GM12878 (cell line): ENCODE measurements at regions not wholly inside any gene's neighbourhood (a gene's known extent, or its start where the extent isn't known, plus 50 kb on each side); places are given as distances from the start of the nearest gene placed in this dataset.

ENCODE experiments used
- ATAC-seq: fragments of 200-7000 bp; cut with Tn5 transposase; 3 replicates; pipeline ENCODE4 v1.9.1; 2020; ENCODE audit warnings: mild to moderate bottlenecking, moderate library complexity
- BruUV-seq: library from RNA; stranded (reverse); fragments of 400-500 nt; replicated peaks from 2 replicates; lab custom pipeline; 2021; lab: Mats Ljungman, UMichigan
- CTCF ChIA-PET: fragments of 300-600 bp; sonication (Branson Sonifier 250); formaldehyde crosslinking; extraction: SDS; loops from one replicate; lab custom pipeline; 2021; ENCODE audit warnings: inconsistent platforms; lab: Yijun Ruan, JAX
- POLR2A ChIA-PET: fragments of 350-600 bp; formaldehyde crosslinking; extraction: SDS; loops from one replicate; lab custom pipeline; 2021; ENCODE audit warnings: inconsistent platforms; lab: Charles Lee
- RAD21 ChIA-PET: fragments of 300-600 bp; sonication (Branson Sonifier 250); formaldehyde crosslinking; loops from one replicate; lab custom pipeline; 2023; ENCODE audit warnings: antibody characterized with exemption; ENCODE audit not compliant: unreplicated experiment; lab: Charles Lee
- SMC1A ChIA-PET: fragments of 300-600 bp; sonication (Branson Sonifier 250); formaldehyde crosslinking; loops from one replicate; lab custom pipeline; 2023; ENCODE audit not compliant: unreplicated experiment, uncharacterized antibody; lab: Charles Lee
- DNase-seq: peaks from one replicate; pipeline ENCODE4 v3.0.0-alpha.2; 2011; ENCODE audit warnings: low read depth, low spot score
- FAIRE-seq: peaks from 3 replicates; lab custom pipeline; 2011; peaks lifted over from hg19 to GRCh38; lab: Jason Lieb, UNC
- H2AFZ ChIP-seq: 2 replicates; pipeline ENCODE4 v1.6.0; 2011; ENCODE audit warnings: low read depth, low read length, control low read depth; ENCODE audit not compliant: control insufficient read depth
- H3K27ac ChIP-seq: 2 replicates; pipeline ENCODE4 v1.5.1; 2011; ENCODE audit warnings: control low read depth; ENCODE audit not compliant: control insufficient read depth, insufficient read depth
- H3K27me3 ChIP-seq, 2 experiments: replicated peaks in 1 of 2; 2 replicates each; pipeline versions ENCODE4 v1.6.0 to v1.6.1; 2011; ENCODE audit warnings: low read length in 1 of 2; ENCODE audit not compliant: control insufficient read depth in 2 of 2, insufficient read depth in 2 of 2
- H3K36me3 ChIP-seq, 2 experiments: 2 replicates each; pipeline ENCODE4 v1.5.1; 2011; ENCODE audit warnings: low read length in 1 of 2; ENCODE audit not compliant: control insufficient read depth in 2 of 2, insufficient read depth in 2 of 2
- H3K4me1 ChIP-seq: 2 replicates; pipeline ENCODE4 v1.6.1; 2011; ENCODE audit warnings: mild to moderate bottlenecking, low read length, moderate library complexity, mixed read lengths; ENCODE audit not compliant: control insufficient read depth, insufficient read depth
- H3K4me2 ChIP-seq: 2 replicates; pipeline ENCODE4 v1.6.0; 2011; ENCODE audit warnings: control low read depth; ENCODE audit not compliant: control insufficient read depth, insufficient read depth
- H3K4me3 ChIP-seq: fragments of 200-600 bp; sonication (generic); 2 replicates; pipeline ENCODE4 v1.5.1; 2016
- H3K79me2 ChIP-seq: 2 replicates; pipeline ENCODE4 v1.6.0; 2011; ENCODE audit warnings: low read length; ENCODE audit not compliant: control insufficient read depth, insufficient read depth
- H3K9ac ChIP-seq: 2 replicates; pipeline ENCODE4 v1.8.0; 2011; ENCODE audit warnings: low read length, control low read depth, mixed read lengths; ENCODE audit not compliant: control insufficient read depth, insufficient read depth
- H3K9me3 ChIP-seq: replicated peaks from 3 replicates; pipeline ENCODE4 v1.5.1; 2011; ENCODE audit warnings: mild to moderate bottlenecking, low read length; ENCODE audit not compliant: control insufficient read depth, insufficient read depth
- H4K20me1 ChIP-seq: 2 replicates; pipeline ENCODE4 v1.6.0; 2011; ENCODE audit not compliant: control insufficient read depth, insufficient read depth
- ATF2 ChIP-seq: IDR thresholded peaks from 2 replicates; pipeline ENCODE4 v1.6.1; 2012; ENCODE audit warnings: low read length, inconsistent platforms
- BRCA1 ChIP-seq: IDR thresholded peaks from 2 replicates; pipeline ENCODE4 v1.6.1; 2011; ENCODE audit warnings: low read depth, low read length, improper control_type of control experiment
- CHD4 ChIP-seq: fragments of 200-600 bp; sonication (generic); IDR thresholded peaks from 2 replicates; pipeline ENCODE4 v1.6.1; 2016; ENCODE audit warnings: mild to moderate bottlenecking
- DPF2 ChIP-seq: fragments of 450-650 bp; IDR thresholded peaks from 2 replicates; pipeline ENCODE4 v1.6.1; 2017; ENCODE audit warnings: mild to moderate bottlenecking
- GATAD2B ChIP-seq: fragments of 450-650 bp; conservative IDR thresholded peaks from 2 replicates; pipeline ENCODE4 v1.6.1; 2017; ENCODE audit warnings: low read depth, mild to moderate bottlenecking, moderate library complexity
- HSF1 ChIP-seq: fragments of 150-350 bp; IDR thresholded peaks from 2 replicates; pipeline ENCODE4 v1.6.1; 2014; ENCODE audit warnings: mild to moderate bottlenecking, low read depth, low read length
- POLR2A ChIP-seq: IDR thresholded peaks from 2 replicates; pipeline ENCODE4 v1.6.1; 2011; ENCODE audit warnings: low read depth, mild to moderate bottlenecking, low read length
- SREBF1 ChIP-seq: IDR thresholded peaks from 2 replicates; pipeline ENCODE4 v1.6.1; 2012; ENCODE audit warnings: mild to moderate bottlenecking, low read length
- TBL1XR1 ChIP-seq: IDR thresholded peaks from 2 replicates; pipeline ENCODE4 v1.6.1; 2012; ENCODE audit warnings: low read depth, low read length, improper control_type of control experiment
- WRNIP1 ChIP-seq: IDR thresholded peaks from 2 replicates; pipeline ENCODE4 v1.6.1; 2011; ENCODE audit warnings: low read depth, low read length, improper control_type of control experiment, borderline replicate concordance
- WGBS: methylation state at CpG from one replicate; pipeline ENCODE4 v1.1.6; 2016; ENCODE audit warnings: low lambda C conversion rate; ENCODE audit not compliant: insufficient replicate concordance, insufficient coverage; ENCODE audit errors: missing lambda C conversion rate; 5-methylcytosine and 5-hydroxymethylcytosine counted together
- in situ Hi-C: fragments of 300-500 bp; cut with MboI; formaldehyde crosslinking; loops from 9 replicates; pipeline ENCODE4 v1.14.3; 2018; ENCODE audit warnings: mixed read lengths
- intact Hi-C: fragments of 100-400 bp; cut with micrococcal nuclease; formaldehyde crosslinking; loops from one replicate; pipeline ENCODE4 v1.14.2; 2022; ENCODE audit not compliant: unreplicated experiment

DNA sequence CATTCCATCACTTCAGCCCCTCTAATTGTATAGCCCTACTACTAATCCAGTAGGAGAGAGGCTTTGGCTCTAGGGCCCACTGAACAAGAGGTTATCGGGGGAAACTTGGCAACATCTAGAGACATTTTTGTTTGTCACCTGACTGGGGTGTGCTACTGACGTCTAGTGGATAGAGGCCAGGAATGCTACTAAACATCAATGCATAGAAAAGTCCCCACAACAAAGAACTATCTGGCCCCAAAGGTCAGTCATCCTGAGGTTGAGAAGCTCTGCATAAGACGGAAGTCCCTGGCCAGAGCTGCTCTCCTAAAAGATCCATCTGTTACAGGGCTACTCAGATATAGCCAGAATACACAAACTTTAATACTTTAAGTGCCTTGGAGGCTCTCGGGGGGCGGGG, 570.6 kb upstream of the KLF4 start (continued):
- TF ChIP-seq ATF2 (no peak), SREBF1 (no peak), WRNIP1 (no peak)
- TF ChIP-seq, all 136 proteins: peak for 0

- Histone ChIP-seq H3K9me3 (no peaks in the 10 kb centered on the region), H2AFZ (no peak overlapping the region), H3K4me2 (no peak overlapping the region), H3K4me3 (no peak overlapping the region), H3K9ac (no peak overlapping the region), H4K20me1 (no peaks in the 10 kb centered on the region), H3K79me2 (no peaks in the 10 kb centered on the region), H3K27ac (no peak overlapping the region), H3K4me1 (no peaks in the 10 kb centered on the region), H3K36me3 (no peaks in the 10 kb centered on the region), H3K27me3 (no peaks in the 10 kb centered on the region; a peak in 1 of 4 replicates)
- TF ChIP-seq HSF1: no peak
- TF ChIP-seq DPF2: no peak
- TF ChIP-seq CHD4: no peak
- no peak for TF ChIP-seq POLR2A
- no peak for TF ChIP-seq GATAD2B
- no peak for TF ChIP-seq TBL1XR1
- TF ChIP-seq BRCA1: no peak
- SMC1A ChIA-PET: no interaction called here
- DNase-seq (no peak), ATAC-seq (no peak), FAIRE-seq (no peak)
- RAD21 ChIA-PET: no interaction called here
- POLR2A ChIA-PET: no interaction called here
- BruUV-seq: no TSS peak
- intact Hi-C loops (no loop called here), in situ Hi-C loops (no loop called here)
- 51% methylated on average over 6 of the region's 6 CpGs for WGBS
- CTCF ChIA-PET: no interaction called here
These were observed 568.7 kb upstream of the KLF4 start for GRCh38 chr9:108058135-108058814.
